Transverse colon (tissue), 4 donors: ENCODE measurements at regions not wholly inside any gene's neighbourhood (a gene's known extent, or its start where the extent isn't known, plus 50 kb on each side); places are given as distances from the start of the nearest gene placed in this dataset.

Source experiments
- CTCF ChIP-seq, 5 experiments: fragments of 200-600 bp in 3 of 5; fragments of 450-650 bp in 2 of 5; sonication (generic) in 3 of 5; IDR thresholded peaks; 1 replicate in 2 of 5; 2 replicates in 3 of 5; pipeline ENCODE4 v1.5.1; 2016 to 2017; ENCODE audit warnings: antibody characterized with exemption in 5 of 5, inconsistent platforms in 3 of 5, mild to moderate bottlenecking in 2 of 5, moderate library complexity in 1 of 5
- POLR2AphosphoS5 ChIP-seq, 3 donors: sonication (generic); formaldehyde crosslinking; IDR thresholded peaks; one replicate each; pipeline ENCODE4 v1.6.1; 2016; ENCODE audit warnings: antibody characterized with exemption in 3 of 3

DNA sequence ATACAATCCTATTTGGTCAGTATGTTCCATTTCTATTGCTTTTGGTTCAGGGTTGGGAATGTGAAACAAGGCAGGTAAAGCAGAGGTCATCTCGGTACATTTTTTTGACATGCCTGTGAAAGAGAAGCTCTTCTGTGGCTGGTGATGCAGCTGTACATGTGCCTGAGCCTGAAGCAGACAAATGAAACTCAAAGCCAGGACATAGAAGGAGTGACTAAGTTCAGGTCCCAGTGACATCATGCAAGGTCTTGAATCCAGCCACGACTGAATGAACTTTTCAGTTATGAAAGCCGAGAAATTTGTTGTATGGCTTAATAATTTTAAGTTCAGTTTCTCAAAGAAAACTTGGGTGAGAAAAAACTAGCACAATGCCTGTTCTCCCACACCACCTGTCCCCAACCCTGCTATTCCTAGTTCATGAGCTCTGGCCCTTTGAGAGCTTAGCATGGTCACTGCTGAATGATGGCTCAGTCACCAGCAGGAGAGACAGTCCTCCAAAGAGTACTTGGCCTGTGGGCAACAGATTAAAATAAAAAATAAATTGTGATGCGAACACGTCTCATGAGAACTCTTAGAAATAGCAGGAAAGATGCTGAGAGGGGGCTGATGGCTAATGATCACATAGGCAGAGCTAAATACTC is 600.2 kb upstream of the GRM7 start:
- TF ChIP-seq CTCF (IDR thresholded peaks at IDR 0.05): no peak
- no peak for TF ChIP-seq POLR2AphosphoS5 (IDR thresholded peaks at IDR 0.05)
